GM21825 (cell line): ENCODE measurements at regions not wholly inside any gene's neighbourhood (a gene's known extent, or its start where the extent isn't known, plus 50 kb on each side); places are given as distances from the start of the nearest gene placed in this dataset.

Experiments
- ATAC-seq: cut with Tn5 transposase; IDR thresholded peaks from one replicate; pipeline ENCODE4 v1.9.1; 2021; ENCODE audit warnings: mild to moderate bottlenecking, moderate library complexity; ENCODE audit not compliant: unreplicated experiment

DNA sequence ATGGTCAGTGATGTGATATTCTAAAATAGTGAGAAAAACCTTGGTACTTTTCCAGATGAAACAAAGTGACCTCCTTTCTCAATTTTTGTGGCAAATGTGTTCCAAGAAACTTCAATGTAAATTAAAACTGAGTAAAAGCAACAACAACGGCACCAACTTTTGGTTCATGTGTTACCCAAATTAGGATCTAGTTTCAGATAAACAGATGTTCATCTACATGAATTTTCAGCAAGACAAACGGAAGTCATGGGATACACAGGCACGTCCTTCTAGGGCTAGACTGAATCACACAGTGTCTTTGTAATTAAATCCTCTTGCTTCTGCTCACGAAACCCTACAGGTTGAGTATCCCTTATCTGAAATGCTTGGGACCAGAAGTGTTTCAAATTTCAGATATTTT is 915.2 kb downstream of the TFAP2A start:
- no peak for ATAC-seq

DNA sequence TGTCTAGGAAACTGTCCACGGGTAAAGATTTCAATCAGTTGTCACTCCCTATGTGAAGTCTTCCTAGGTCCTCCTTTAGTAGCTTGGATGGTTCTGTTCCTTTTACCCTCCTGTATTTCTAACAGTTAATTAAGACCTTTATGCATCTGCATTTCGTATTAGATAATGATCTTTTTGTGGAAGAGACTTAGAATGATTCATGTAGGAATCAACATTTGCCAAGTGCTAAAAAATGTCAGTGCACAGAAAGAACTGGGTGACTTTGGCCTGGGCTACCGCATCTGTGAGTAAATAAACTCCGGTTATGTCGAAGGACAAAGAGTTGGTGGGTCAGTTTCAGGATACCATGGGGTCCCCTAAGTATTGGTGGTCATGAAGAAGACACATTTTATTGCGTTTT is 918.0 kb downstream of the TFAP2A start:
- no peak for ATAC-seq

DNA sequence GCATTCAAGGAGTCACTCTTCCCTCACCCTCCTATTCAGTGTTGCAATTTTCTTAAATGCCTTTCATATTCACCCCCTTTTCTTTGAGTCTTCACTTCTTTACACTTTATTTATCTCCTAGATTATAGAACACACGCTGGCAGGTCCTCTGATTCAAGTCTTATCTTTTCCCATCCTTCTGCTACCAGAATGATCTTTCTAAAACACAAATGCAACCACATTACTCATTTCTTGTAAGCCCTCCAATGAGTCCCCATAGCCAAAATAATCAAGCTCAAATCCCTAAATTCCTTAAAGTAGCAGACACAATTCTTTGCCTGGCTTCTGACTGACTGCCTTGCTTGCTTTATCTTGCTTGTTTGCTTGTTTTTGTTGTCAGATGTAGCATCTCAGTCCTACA is 920.0 kb downstream of the TFAP2A start:
- ATAC-seq, result no peak

DNA sequence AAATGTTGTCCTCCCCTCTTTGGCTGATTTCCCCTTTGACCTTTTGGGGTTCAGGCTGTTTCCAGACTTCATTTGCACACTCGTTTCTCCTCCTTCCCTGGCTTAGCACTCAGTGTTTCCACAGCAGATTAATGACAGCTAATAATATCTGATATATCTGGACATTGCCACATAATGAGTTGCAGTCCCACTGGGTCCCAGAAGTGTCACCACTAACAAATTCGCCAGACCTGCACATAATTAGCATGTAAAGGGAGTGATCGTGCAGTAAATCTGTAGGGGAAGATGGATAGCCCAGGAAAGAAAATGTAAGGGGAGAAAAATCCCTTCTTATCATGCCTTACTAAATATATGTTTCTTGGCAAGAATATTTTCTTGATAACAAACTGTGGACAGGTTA is 922.1 kb downstream of the TFAP2A start:
- no peak for ATAC-seq

DNA sequence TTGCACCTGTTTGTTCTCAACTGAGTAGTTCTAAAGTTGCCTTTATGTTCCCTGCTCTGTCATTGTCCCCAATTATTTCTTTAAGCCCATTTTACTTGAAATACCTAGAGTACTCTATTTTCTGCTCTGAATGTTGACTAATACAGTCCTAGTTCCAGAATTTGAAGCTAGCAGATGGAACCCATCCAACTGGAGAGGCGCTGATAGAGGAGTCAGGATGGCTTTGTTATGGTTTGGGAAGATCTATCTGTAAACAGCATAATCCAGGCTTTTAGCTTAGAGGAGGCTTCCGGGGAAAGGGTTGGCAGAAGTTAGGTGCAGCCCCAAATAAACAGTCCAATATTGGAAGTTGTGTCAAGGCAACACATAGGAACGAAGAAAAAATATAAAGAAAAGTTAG is 927.7 kb downstream of the TFAP2A start:
- ATAC-seq, result no peak

DNA sequence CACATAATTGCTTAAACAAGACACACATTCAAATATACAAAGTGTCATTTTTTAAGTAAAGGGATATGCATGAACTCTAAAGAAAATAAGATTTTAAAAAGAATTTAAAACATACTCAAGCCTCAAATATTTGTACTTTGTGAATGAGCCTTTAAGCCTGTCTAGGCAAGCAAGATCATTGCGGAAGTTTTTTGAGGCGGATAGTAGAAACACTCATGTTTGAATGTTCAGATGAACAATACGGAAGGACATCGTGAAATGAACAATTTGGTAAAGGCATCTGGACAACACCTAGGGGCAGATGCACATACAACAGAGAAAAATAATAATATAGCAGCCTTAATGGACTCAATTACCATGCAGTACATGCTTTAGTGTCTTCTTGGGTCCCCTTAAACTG is 928.9 kb downstream of the TFAP2A start:
- no peak for ATAC-seq

DNA sequence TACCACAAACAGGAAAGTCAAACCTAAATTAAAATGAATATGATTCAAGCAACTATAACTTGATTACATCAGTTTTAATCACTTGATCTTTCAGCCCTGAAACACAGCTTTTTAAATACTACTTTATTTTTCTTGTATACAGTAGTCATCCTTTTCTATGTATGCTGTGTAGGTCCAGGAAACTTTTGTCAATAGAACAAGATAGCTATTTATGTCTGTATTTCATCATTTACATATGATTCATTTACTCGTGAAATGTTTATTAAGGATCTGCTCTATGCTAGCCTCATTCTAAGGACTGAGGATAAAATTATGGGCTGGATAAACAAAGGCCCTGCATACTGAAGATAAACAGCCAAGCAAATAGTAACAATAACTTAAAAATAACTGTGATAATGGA is 930.2 kb downstream of the TFAP2A start:
- ATAC-seq, result no peak

DNA sequence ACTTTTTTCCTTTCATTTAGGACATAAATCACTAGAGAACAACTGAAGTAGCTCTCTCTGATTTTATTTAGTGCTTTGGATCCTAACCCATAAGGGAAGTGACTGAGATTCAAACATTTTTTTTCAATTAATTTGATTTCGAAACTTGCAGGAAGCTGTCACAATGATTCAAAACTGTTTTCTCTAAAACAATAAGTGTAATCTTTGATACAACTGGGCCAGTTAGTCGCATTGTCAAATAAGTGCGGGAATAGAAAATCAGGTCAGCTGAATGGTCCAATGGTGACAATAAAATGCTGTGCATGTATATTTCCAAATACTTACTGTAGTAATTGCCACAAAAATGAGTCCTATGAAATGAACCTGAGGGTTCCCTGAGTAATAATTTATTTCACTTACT is 930.8 kb downstream of the TFAP2A start:
- ATAC-seq, result no peak

DNA sequence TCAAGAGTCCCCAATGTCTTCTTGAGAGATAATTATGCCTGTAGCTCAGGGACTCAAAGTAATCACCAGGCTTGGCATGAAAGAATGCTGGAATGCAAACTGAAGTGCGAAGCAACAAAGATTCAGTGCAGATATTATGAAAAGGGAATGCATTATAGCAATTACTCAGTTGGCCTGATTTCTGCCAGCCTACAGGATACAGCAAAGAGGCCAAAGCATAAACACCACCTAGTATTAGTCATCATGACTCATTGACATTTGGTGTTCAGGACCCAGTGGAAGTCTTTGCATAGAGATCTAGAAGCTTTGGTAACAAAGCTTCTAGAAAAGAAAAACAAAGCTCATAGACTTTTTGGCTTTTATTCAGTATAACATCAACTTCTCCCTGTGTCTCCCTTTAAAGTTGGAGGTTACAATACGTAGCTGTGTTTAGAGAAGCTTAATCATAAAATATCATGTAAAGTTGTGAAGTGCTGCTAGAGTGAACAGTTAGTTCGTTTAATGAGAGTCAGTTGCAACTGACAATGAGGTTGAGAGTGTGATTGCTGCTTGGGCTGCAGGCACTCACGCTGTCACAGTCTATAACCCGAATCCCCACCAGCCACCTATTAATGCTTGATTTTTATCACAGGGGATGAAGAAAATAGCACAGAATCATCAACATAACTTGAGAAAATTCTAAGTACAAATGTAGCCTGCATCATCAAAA is 932.7 kb downstream of the TFAP2A start:
- ATAC-seq, result no peak

DNA sequence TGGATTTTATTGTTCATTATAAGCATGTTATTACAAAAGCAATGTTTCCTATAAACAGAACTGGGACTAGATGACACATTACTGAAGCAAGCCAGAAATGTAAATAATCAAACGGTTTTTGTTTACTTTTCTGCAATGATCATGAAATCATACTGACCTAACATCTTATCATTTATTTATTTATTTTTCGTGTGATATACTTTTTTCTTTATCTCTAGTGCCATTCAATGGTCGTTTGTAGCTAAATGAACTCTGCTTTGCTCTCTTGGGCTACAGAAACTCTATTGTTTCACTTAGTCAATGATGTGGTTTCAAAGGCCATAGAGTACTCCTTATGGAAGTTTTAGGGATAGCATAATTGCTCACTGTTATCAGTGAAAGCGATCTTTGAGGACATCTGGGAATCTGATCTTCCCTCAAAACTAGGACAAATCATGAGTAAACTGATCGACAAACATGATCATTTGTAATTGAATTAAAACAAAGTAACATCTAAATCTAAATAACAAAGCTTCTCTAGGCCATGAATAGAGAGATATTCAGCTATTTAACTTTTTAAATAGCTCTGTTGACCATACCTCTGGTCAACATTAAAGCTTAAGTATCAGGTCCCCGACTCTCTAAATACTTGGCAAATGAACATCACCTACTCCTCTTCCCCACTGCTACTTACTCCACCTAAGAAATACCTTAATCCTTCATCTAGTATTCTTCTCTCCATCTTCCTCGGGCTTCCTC is 933.4 kb downstream of the TFAP2A start:
- ATAC-seq, result no peak

DNA sequence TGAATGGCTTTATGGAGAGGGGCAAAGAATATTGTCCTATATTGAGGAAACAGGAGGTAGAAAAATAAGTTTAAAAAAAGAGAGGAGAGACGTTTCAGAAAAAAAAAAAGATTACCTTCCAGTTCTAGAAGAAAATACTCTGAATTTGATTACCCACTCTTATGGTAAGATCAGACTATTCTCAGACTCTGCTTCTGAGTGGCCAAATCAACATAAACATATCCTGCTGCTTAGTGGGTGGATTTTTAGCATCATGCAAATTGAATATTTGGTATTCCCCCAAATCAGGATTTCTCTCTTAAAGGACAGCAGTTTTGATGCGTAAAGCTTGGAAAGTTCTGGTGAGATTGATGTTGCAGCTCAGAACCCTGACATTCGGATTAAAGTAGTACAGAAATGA is 946.6 kb downstream of the TFAP2A start:
- ATAC-seq, result no peak

DNA sequence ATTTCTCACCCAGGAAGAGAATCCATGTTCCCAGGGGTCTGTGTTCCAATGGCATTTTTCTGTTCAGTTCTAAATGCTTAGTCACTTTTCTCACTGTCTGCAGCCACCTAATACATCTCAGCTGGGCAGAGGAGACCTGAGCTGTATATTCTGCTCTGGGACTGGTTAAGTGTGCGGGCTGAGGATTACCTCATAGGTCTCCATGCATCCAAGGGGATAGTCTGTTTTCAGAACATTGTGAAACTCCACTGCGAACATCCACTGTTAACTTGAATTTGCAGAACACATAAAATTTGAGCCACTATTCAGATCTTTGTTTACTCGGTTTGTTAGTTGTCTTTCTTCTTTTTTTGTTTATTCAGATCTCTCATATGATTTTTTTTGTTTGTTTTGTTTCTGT is 947.1 kb downstream of the TFAP2A start:
- ATAC-seq, result no peak

DNA sequence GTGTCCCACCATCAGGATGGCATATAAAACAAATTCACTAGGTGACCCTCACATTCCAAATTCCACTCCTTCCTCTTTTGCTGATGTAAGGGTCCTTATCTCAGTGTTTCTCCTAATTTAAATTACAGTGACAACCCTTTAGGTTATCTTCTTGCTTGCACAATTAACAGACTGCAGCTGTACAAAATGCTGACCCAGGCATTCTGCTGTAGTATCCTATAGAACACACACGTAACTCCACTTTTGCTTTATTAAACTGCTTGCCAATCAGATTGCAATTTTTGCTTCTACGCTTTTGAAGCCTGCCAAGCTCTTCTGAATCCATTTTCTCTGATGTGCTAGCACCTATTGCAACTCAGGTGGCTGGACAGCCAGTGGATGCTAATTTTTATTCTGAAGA is 950.3 kb downstream of the TFAP2A start:
- ATAC-seq, result no peak

DNA sequence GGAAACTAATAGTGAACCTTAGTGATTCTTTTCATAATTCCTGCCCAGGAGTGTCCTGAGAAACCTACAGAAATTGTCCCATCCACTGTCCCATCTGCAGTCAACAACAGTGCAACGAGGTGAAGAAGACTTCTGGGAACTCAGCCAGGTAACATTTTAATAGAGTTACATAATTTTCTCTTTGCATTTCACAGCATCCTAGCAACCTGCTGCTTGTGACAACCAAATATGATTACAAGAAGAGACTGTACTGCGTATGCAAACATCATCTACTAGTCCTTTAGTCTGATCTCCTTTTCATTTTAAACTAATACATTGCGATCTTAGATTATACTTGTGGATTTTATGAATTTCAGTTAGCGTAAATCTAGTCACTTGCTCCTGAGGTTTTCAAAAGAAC is 951.6 kb downstream of the TFAP2A start:
- no peak for ATAC-seq

DNA sequence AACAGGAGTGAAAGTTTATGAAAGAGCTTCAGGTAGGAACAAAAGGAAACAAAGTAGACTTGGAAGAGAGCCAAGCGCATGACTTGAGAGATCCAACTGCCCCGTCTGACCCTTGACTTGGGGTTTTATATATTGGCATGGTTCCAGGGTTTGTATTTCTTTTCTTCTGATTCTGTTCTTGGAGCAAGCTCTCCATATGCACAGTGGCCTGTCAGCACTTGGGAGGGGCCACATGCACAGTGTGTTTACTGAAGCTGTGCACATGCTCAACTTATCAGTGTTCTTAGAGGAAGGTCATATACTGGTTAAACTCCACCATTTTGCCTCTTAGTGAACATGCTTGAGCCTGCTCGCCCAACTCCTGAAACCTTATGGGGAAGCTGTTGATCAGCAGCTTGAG is 953.7 kb downstream of the TFAP2A start:
- ATAC-seq, result no peak

DNA sequence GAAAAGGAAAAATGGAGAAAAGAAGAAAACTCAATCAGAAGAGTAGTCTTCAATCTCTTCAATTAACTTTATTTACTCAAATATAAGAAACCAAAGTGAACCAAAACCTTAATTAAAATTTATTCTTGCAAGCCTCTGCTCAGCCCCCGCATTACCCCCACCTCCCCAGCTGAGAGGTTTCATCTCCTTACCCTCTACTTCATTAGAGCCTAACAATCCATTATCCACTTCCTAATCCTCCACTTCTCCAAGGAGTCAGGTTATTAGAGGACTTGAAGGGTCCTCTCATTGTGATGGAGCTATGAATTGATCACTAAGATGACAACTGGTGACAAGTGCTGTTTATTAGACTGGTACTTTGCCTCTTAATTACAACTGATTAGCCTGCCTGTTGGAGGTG is 956.5 kb downstream of the TFAP2A start:
- ATAC-seq, result no peak

DNA sequence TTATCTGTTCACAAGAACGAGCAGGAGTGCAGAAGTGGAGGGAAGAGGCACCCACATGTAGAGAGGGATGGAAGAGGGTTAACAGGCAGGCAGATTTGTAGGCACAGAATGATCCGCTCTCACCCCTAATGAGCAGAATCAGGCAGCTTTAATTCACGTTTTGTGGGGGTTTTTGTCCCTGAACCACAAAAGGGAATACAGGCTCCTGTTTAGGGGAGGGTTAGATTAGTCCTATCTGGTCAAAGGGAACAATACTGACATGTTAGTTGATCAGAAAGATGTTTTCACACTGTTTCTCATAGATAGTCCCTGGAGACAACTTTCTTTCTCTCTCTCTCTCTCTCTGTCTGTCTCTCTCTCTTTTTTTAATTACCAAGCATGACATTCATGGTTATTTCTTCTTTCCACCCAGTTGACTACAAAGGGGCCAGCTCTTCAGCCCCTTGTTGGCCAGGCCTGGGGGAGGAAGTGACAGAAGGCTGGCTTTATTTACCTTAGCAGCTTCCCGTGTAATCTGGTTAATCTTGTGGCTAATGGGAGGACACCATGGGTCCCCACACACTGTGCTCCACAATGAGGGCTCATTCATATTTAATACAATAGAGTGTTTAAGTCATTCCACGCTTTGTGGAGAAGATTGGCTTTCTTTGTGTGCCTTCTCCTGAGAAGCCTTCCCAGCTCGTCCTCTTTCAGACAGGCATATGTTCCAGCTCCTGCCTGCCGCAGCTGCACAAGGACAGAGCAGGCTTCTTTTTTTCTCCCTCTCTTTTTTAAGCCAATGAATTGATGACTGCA is 958.8 kb downstream of the TFAP2A start:
- no peak for ATAC-seq

DNA sequence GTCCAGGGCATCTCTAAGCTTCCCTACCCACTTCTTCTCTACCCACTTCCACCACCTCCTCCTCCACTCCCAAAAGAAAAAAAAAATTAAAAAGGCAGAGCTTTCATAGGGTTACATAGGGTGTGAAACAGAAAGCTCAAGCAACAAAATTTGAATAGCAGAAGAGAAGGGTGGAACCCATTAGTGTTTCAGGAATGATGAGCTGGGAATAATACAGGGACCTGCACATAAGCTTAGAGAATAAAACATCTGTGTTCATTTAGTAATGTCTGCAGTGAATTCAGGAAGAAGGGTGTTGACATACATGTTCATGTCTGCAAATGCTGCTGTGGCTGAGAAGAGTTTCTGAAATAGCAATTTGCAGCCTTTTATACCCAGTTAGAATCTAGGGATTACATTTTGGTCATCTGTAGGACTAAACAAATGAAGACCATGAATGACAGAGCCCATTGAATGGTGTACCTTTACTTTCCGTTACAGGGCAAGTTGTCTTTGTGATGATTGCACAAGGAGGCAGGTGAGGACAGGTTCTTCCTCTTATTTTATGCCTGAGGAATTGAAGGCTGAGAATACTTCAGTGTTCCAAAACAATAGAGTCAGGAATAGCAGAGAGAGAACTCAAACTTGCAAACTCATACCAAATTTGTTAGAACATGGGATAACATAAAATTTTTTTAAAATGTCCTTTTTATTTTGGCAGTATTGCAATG is 975.1 kb downstream of the TFAP2A start:
- ATAC-seq, result no peak

DNA sequence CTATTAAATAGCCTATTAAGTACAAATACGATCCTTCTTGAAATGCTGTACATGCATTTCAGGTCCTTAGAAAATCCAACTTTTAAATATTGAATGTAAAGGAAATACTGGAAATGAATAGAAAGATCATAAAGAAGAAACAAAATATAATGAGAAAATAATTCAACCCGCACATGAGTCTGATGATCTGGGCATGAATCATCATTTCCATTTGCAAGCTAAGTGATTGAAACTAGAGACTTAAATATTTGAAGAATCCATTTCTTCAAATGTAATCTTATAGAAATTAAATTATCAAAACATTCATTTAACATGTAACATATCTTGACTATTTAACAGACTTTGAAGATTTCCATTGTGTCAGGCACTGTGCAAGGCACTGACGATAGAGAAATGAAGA is 977.0 kb downstream of the TFAP2A start:
- ATAC-seq, result no peak

DNA sequence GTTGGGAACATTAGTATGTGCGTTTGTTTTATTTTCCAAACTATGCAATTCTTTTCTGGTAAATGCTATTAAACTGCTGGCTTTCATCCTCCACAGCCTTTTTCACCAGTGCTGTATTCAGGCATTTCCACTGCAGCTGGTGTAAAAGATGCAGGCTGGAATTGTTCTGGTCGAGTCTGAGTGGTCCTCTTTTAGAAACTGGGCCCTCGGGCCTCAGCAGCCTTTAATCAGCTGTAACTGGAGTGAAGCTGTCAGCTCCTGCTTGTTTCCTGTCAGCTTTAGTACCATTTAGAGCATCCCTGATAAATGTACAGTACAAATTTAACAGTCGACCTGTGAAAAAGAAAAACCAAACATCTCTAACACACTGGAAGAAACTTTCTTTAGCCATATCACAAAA is 979.6 kb downstream of the TFAP2A start:
- ATAC-seq, result no peak

DNA sequence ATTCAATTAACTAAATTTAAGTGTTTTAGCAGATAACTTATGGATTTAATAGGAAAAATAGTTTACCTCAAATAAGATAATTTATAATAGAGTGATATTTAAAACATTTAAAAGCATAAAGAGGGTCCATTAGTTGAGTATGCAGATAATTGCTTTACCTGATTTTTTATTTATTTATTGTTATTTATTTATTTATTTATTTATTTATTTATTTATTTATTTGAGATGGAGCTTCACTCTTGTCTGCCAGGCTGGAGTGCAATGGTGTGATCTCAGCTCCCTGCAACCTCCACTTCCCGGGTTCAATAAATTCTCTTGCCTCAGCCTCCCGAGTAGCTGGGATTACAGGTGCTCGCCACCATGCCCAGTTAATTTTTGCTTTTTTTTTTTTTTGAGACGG is 982.9 kb downstream of the TFAP2A start:
- ATAC-seq, result no peak
